ENCODE measurements at regions not wholly inside any gene's neighbourhood (a gene's known extent, or its start where the extent isn't known, plus 50 kb on each side); places are given as distances from the start of the nearest gene placed in this dataset.

DNA sequence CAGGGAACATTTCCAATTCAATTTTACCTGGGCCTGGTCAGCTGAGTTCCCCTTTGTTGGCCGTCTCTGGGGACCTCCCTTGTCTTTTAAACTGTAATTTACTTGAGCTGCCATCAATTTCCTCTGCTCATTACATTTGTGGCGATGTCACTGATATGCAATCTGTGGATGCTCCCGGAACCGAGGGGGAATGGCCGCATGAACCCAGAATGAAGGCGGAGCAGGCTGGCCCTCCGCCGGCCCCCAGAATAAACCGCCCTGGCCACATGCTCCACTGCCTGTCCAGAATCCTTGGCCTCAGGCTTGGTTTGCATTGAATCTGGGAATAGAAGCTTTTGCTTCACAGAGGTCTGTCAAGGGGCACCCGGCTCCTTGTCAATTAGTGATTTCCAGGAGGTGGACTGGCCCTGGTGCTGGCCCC, 276.8 kb downstream of the TEX29 start:
- no peak for DNase-seq

- no peak for DNase-seq
Observed at GRCh38 chr13:111597618-111598017, 277.2 kb downstream of the TEX29 start.

DNA sequence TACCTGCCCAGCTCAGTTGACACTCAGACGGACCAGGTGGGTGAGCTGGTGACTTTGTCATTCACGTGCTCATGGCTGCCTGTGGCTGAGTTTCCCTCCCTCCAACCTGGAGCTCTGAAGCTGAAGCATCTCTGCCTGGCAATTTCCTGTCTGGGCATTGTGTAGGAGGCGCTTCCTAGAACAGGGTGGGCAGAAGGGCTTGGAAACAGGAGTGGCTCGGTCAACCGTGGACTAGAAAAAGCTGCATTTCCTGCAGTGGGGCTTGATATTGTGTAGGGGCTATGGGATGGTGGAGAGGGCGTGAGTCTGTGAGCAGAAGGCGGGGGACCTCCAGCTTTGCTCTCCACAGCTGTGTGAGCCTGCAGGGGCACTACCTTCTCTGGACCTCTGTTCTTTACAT, 278.3 kb downstream of the TEX29 start:
- DNase-seq: no peak

GRCh38 chr13:111599791-111600190, 279.3 kb downstream of the TEX29 start:
- DNase-seq: no peak

- no peak for DNase-seq
Observed at GRCh38 chr13:111602874-111603273, 282.4 kb downstream of the TEX29 start.

GRCh38 chr13:111604097-111604496, 283.7 kb downstream of the TEX29 start:
- DNase-seq: no peak

DNA sequence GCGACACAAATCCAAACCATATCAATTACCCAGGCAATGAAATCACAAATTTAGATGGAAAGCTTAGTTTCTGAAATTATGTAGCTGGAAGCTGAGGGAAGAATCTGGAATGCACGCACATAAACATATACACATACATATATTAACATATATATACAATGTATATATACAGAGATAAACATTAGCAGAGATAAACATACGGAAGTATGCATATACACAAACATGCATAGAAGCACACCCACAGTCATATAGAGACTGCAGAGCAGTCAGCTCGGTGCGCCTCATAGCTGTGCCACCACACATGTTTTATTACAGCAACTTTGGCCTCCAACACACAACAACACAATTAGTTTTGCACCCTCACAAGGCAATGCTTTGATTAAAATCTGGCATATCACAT, 288.1 kb downstream of the TEX29 start:
- DNase-seq: no peak

DNA sequence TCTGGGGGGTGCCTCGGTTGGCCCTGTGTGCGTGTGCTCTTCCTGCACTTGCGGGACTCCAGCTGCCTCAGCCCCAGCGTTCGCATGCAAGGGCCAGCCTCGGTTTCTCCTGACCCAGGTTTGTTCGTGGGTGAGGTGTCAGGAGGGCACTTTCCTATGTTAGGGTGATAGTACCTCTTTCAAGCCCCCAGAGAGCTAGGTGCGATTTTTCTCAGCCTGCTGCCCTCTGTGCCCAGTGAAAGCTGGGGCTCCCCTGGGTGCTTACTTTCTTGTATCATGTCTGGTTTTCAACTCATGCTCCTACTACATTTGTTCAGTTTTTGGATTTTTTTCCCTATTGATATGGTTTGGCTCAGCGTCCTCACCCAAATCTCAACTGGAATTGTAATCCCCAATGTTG, 289.2 kb downstream of the TEX29 start:
- no peak for DNase-seq

DNA sequence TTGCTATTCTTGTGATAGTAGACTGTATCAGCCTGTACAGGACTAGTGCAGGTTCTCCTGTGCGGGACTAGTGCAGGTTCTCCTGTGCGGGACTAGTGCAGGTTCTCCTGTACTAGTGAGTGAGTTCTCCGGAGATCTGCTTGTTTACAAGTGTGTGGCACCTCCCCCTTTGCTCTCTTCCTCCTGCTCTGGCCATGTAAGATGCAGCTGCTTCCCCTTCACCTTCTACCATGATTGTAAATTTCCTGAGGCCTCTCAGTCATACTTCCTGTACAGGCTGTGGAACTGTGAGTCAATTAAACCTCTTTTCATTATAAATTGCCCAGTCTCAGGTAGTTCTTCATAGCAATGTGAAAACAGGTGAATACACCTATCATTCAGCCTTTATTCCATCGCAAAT, 289.6 kb downstream of the TEX29 start:
- no peak for DNase-seq

DNA sequence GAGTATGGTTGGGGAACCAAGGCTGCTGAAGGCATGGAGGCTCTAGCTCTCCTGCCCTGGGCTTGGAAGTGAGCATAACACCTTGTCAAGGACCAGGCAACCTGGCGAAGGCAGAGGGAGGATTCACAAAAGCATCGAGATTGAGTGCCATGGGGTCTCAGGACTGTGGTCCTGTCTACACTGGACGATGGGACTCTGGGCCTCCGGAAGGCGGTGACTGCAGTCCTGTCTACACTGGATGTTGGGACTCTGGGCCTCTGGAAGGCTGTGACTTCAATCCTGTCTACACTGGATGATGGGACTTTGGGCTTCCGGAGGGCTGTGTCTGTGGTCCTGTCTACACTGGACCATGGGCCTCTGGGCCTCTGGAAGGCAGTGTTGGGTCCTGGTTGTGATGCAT, 290.4 kb downstream of the TEX29 start:
- DNase-seq: no peak

GRCh38 chr13:111611651-111612050, 291.2 kb downstream of the TEX29 start:
- DNase-seq: no peak

DNA sequence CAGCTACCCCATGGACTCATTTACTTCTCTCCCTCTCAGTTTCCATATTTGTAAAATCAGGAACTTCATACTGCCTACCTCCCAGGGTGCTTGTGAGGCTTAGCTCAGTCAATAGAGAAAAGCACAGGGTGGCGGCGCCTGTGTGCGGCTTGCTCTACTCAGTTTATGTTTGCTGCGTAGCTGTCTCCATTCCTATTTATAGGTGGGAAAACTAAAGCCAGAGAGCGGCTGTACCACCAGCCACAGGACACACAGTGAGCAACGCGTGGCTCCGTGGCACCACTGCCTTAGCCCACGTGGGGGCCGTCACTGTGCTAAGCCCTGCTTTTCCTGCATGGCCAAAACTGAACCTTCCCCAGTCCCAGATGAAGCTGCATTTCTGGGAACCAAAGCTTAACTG, 292.4 kb downstream of the TEX29 start:
- no peak for DNase-seq

DNA sequence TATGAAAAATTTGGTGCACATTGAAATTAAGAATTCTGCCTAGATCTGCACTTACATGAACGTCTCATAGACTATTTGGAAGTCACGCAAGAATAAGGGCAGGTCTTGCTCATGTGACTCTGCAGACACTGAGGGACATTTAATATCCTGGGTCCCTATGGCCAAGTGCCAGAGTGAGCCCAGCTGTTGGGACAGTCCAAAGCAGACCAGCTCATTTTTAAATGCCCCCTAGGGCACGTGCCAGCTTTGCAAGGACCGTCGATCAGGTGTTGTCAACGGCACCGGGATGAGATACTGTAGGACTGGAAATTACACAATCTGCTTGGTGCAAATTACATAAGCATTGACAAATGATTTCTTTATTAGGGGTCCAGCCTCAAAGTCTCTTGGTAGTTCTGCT, 293.6 kb downstream of the TEX29 start:
- no peak for DNase-seq

GRCh38 chr13:111614613-111615012, 294.2 kb downstream of the TEX29 start:
- no peak for DNase-seq

DNA sequence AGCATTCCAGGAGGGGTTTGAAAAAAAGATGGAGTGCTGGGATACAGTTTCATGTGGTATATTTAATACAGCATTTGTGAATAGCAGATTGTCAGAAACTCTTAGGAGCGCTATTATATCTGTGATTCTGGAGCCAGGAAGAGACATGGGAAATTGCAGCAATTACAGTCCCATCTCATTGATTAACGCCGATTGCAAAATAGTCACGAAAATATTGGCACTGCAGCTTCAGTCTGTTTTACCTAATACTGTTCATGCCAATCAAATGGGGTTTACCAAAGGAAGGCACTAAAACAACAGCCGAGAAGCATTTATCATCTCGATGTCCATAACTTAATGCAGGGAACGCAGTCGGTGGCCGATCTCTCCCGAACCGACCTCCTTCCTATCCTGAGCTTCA, 295.8 kb downstream of the TEX29 start:
- no peak for DNase-seq

GRCh38 chr13:111620166-111620565, 299.7 kb downstream of the TEX29 start:
- no peak for DNase-seq

GRCh38 chr13:111620586-111620985, 300.1 kb downstream of the TEX29 start:
- DNase-seq: no peak

- no peak for DNase-seq
Observed at GRCh38 chr13:111621164-111621563, 300.7 kb downstream of the TEX29 start.

DNA sequence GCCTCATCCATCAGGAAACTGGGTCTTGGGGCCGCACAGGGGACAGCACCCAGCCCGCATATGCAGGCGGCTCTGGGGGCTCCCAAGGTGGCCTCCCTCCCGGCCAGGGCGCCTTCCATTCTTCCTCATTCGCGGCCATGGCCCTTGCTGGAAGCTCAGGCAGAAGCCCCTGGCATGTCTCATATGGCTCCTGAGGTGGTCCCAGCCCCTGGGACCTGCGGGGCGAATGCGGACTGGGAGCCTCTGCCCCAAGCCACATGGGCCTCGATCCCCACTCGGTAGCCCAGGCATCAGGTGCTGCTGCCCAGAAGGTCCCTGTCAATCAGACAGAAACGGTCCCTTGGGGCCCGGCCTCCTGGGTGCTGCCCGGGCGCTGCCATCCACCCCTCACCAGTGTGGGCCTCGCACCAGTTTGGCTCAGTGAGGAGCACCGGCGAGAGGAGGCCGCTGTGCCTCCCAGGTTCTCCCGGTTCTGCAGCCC, 301.6 kb downstream of the TEX29 start:
- DNase-seq: no peak

GRCh38 chr13:111623208-111623607, 302.8 kb downstream of the TEX29 start:
- DNase-seq: no peak

GRCh38 chr13:111623743-111624505, 303.5 kb downstream of the TEX29 start:
- no peak for DNase-seq

GRCh38 chr13:111625526-111626315, 305.3 kb downstream of the TEX29 start:
- DNase-seq: no peak

DNA sequence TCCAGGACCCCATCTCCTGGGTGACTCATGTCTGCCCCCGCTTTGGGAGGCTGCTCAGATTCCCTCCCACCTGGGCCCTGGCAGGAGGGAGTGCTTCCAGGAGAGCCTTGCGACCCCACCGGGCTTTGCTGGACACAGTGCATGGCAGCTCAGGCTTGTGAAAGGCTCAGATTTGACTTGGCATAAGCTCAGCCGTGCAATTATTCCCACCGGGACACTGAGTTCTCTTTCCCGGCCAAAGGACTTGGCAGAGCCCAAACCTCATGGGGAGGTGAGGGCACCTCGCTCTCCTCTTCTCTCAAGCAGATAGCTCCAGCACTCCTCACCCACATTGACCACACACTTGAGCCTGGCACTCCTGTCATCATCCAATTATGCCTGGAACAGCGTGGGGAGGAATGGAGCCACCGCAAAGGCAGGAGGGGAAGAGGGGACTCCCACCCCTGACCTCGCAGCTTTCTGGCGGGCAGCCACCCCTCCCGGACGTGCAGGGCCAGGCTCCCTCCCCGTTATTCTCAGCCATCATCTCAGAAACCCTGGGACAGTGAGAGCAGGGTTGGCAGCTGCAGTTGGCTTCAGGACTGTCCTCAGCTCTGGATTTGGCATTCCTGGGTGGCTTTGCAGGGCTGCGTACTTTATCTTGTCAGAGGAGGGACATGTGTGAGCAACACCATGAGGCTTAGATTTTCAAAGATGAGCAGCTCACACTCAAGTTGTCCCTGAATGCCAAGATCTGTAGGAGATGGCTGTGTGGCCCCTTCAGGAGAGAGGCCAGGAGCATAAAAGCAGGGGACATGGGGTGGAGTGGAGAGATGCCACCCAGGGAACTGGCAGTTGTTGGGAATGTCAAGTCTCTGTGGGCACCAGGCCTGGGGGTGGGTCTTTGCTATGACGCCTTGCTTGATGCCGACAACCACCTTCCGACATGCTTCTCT, 306.2 kb downstream of the TEX29 start:
- DNase-seq: no peak

Data from EL (cell line).